ENCODE measurements at regions not wholly inside any gene's neighbourhood (a gene's known extent, or its start where the extent isn't known, plus 50 kb on each side); places are given as distances from the start of the nearest gene placed in this dataset.

- no peak overlapping the region for H3K27ac ChIP-seq
Measured at GRCh38 chr21:34213959-34214358, 140.6 kb downstream of the MRPS6 start.

DNA sequence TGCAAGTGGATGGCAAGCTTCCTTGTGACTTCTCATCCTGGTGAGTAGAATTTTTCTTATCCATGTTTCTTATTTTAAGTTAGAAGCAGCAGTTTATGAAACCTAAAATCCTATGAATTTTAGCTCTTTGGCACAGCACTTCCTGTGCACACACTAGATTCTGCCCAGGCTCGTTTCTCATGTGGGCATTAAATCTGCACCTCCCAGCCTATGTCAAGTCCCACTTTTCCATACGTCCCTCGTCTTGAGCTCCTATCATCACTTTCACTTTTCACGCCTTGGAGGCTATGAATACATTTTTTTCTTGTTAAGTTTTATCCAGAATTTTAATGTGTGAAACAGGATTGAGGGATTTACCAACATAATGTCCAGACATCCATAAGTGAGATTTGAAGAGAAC is 142.1 kb downstream of the MRPS6 start:
- no peaks in the 10 kb centered on the region for H3K4me1 ChIP-seq
- no peak overlapping the region for H3K27ac ChIP-seq
- no peak for TF ChIP-seq POLR2A (IDR thresholded peaks at IDR 0.05)
- TF ChIP-seq, protein P1, sequence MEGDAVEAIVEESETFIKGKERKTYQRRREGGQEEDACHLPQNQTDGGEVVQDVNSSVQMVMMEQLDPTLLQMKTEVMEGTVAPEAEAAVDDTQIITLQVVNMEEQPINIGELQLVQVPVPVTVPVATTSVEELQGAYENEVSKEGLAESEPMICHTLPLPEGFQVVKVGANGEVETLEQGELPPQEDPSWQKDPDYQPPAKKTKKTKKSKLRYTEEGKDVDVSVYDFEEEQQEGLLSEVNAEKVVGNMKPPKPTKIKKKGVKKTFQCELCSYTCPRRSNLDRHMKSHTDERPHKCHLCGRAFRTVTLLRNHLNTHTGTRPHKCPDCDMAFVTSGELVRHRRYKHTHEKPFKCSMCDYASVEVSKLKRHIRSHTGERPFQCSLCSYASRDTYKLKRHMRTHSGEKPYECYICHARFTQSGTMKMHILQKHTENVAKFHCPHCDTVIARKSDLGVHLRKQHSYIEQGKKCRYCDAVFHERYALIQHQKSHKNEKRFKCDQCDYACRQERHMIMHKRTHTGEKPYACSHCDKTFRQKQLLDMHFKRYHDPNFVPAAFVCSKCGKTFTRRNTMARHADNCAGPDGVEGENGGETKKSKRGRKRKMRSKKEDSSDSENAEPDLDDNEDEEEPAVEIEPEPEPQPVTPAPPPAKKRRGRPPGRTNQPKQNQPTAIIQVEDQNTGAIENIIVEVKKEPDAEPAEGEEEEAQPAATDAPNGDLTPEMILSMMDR (IDR thresholded peaks at IDR 0.05): no peak
- TF ChIP-seq POLR2AphosphoS5 (IDR thresholded peaks at IDR 0.05): no peak
- H3K9me3 ChIP-seq: peaks cover 0 to 9% of the 10 kb centered on the region in 2 donors
- intact Hi-C loops (cut with DNase I; ENCODE audit: low total_unique reads): no loop called here
- H3K4me3 ChIP-seq: no peak overlapping the region
- no peak for DNase-seq (ENCODE audit: low spot score in 2 of 2)
- no peaks in the 10 kb centered on the region for H3K36me3 ChIP-seq
- H3K27me3 ChIP-seq: no peaks in the 10 kb centered on the region

More at GRCh38 chr21:34213959-34214358, 140.6 kb downstream of the MRPS6 start:
- peaks cover 0 to 9% of the 10 kb centered on the region in 2 donors for H3K9me3 ChIP-seq
- no peaks in the 10 kb centered on the region for H3K27me3 ChIP-seq
- intact Hi-C loops (cut with DNase I; ENCODE audit: low total_unique reads): no loop called here
- H3K36me3 ChIP-seq: no peaks in the 10 kb centered on the region
- H3K4me1 ChIP-seq: no peaks in the 10 kb centered on the region
- H3K4me3 ChIP-seq: no peak overlapping the region
- DNase-seq (ENCODE audit: low spot score in 2 of 2): no peak
- TF ChIP-seq, protein P1 (IDR thresholded peaks at IDR 0.05): no peak
- no peak for TF ChIP-seq POLR2AphosphoS5 (IDR thresholded peaks at IDR 0.05)
- TF ChIP-seq POLR2A (IDR thresholded peaks at IDR 0.05): no peak

DNA sequence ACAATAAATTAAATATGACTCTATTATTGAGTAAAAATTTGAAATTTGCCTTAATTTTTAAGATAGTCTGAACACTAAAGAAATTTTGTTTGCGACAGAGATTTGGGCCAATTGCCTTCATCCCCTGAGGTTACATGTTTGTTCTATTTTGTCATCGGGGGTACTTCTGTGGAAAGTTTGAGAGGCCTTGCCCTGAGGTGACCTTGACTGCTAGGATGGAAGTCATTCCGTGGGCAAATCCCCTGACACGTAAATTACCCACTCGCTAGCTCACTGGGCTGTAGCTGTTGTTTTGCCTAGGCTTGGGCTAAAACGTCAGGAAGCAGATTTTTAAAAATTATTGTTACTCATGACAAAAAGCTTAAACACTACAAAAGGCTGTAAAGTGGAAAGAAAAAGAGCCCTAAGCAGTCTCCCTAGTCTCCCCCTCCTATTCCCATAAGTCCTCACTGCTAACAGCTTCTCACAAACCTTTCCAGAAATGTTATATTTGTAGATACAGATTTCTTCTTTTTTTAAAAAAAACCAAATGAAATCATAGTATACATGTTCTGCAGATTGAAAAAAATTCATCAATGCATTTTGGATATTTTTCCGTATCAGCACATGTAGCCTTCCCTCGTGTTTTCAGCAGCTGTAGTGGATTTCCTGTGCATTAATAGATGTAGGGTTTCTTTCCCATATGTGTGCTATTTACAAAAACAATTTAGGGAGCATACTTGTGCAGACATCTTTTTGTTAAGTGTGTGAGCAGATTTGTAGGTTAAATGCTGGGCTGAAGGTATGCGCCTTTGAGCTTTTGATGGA is 142.7 kb downstream of the MRPS6 start:
- Histone ChIP-seq H3K9me3 (peaks cover 0 to 9% of the 10 kb centered on the region in 2 donors), H3K27ac (no peak overlapping the region), H3K4me3 (no peak overlapping the region), H3K27me3 (no peaks in the 10 kb centered on the region), H3K36me3 (no peaks in the 10 kb centered on the region), H3K4me1 (no peaks in the 10 kb centered on the region)
- no peak for DNase-seq (ENCODE audit: low spot score in 2 of 2)
- no peak for TF ChIP-seq POLR2AphosphoS5 (IDR thresholded peaks at IDR 0.05)
- no peak for TF ChIP-seq POLR2A (IDR thresholded peaks at IDR 0.05)
- TF ChIP-seq, protein P1 (IDR thresholded peaks at IDR 0.05): no peak
- intact Hi-C loops (cut with DNase I; ENCODE audit: low total_unique reads): no loop called here

GRCh38 chr21:34216718-34217032 is 143.3 kb downstream of the MRPS6 start:
- H3K4me3 ChIP-seq: no peak overlapping the region
- H3K27ac ChIP-seq: no peak overlapping the region
- peaks cover 0 to 9% of the 10 kb centered on the region in 2 donors for H3K9me3 ChIP-seq
- H3K36me3 ChIP-seq: no peaks in the 10 kb centered on the region
- no peak for DNase-seq (ENCODE audit: low spot score in 2 of 2)
- no peaks in the 10 kb centered on the region for H3K4me1 ChIP-seq
- intact Hi-C loops (cut with DNase I; ENCODE audit: low total_unique reads): no loop called here
- TF ChIP-seq POLR2A (IDR thresholded peaks at IDR 0.05) (no peak), POLR2AphosphoS5 (IDR thresholded peaks at IDR 0.05) (no peak)
- TF ChIP-seq, protein P1 (IDR thresholded peaks at IDR 0.05): no peak
- H3K27me3 ChIP-seq: no peaks in the 10 kb centered on the region

DNA sequence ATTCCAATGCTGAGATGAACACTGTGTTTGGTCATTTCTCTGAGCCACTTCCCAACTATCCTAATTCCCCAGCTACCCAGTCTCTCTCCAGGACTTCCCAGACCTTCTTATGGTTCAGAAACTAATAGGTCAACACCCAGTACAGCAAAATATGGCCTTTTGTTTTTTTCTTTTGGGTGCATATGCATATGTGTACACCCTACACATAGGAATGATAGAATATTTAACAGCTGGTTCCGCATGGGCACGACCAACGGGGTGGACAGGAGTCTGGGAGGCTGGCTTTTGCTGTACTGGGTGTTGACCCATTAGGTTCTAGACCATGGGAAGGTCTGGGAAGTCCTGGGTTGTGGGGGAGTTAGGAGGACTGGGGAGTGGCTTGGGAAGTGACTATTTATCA is 143.9 kb downstream of the MRPS6 start:
- Histone ChIP-seq H3K36me3 (no peaks in the 10 kb centered on the region), H3K27ac (no peak overlapping the region), H3K4me3 (no peak overlapping the region), H3K4me1 (no peaks in the 10 kb centered on the region), H3K27me3 (no peaks in the 10 kb centered on the region), H3K9me3 (peaks cover 0 to 9% of the 10 kb centered on the region in 2 donors)
- DNase-seq (ENCODE audit: low spot score in 2 of 2): no peak
- TF ChIP-seq, protein P1 (IDR thresholded peaks at IDR 0.05): no peak
- no peak for TF ChIP-seq POLR2AphosphoS5 (IDR thresholded peaks at IDR 0.05)
- no peak for TF ChIP-seq POLR2A (IDR thresholded peaks at IDR 0.05)
- intact Hi-C loops (cut with DNase I; ENCODE audit: low total_unique reads): no loop called here

All from breast epithelium (tissue), 4 donors.